ENCODE measurements at regions not wholly inside any gene's neighbourhood (a gene's known extent, or its start where the extent isn't known, plus 50 kb on each side); places are given as distances from the start of the nearest gene placed in this dataset.
A peak's percentile ranks its signal among the peaks of the same experiment; 100 is the strongest.

- WGBS, 2 donors, result 89 to 91% methylated on average over 7 of the region's 7 CpGs
- no peak for TF ChIP-seq CTCF (IDR thresholded peaks at IDR 0.05; ENCODE audit: control extremely low read depth, extremely low read depth)
Observed at GRCh38 chr12:115815924-115816323, 461.6 kb downstream of the MED13L start.

GRCh38 chr12:115813256-115813655, 464.2 kb downstream of the MED13L start:
- ATAC-seq (ENCODE audit: insufficient read depth, low FRiP score) (no peak), DNase-seq (no peak)
- no peak overlapping the region for H3K4me3 ChIP-seq
- peaks cover 0 to 32% (median 2%) of the 10 kb centered on the region in 5 donors for H3K4me1 ChIP-seq (ENCODE audit: control insufficient read depth in 5 of 5, insufficient read depth in 5 of 5, low read length in 5 of 5)
- WGBS, 2 donors, result 69 to 74% methylated on average over 2 of the region's 2 CpGs
- no peak for TF ChIP-seq CTCF (IDR thresholded peaks at IDR 0.05; ENCODE audit: control extremely low read depth, extremely low read depth)
- no peaks in the 10 kb centered on the region for H3K36me3 ChIP-seq (ENCODE audit: control insufficient read depth in 4 of 4, insufficient read depth in 4 of 4, low read length in 4 of 4)
- H3K9ac ChIP-seq (ENCODE audit: insufficient read depth in 1 of 2, low read length in 2 of 2), result no peak overlapping the region
- peaks cover 0 to 4% (median 2%) of the 10 kb centered on the region in 4 donors for H3K9me3 ChIP-seq (ENCODE audit: control insufficient read depth in 4 of 4, insufficient read depth in 3 of 4, low read length in 3 of 4)
- H3K27me3 ChIP-seq (ENCODE audit: control insufficient read depth in 3 of 3, insufficient read depth in 3 of 3, low read length in 2 of 3), result no peaks in the 10 kb centered on the region
- no peak overlapping the region for H3K27ac ChIP-seq (ENCODE audit: low read depth in 1 of 2, low read length in 1 of 2)

More at GRCh38 chr12:115815924-115816323, 461.6 kb downstream of the MED13L start:
- Histone ChIP-seq H3K4me1 (ENCODE audit: control insufficient read depth in 5 of 5, insufficient read depth in 5 of 5, low read length in 5 of 5) (peaks cover 0 to 28% (median 2%) of the 10 kb centered on the region in 5 donors), H3K4me3 (no peak overlapping the region), H3K36me3 (ENCODE audit: control insufficient read depth in 4 of 4, insufficient read depth in 4 of 4, low read length in 4 of 4) (no peaks in the 10 kb centered on the region), H3K27ac (ENCODE audit: low read depth in 1 of 2, low read length in 1 of 2) (no peak overlapping the region), H3K9me3 (ENCODE audit: control insufficient read depth in 4 of 4, insufficient read depth in 3 of 4, low read length in 3 of 4) (peaks cover 0 to 4% (median 2%) of the 10 kb centered on the region in 4 donors), H3K9ac (ENCODE audit: insufficient read depth in 1 of 2, low read length in 2 of 2) (no peak overlapping the region), H3K27me3 (ENCODE audit: control insufficient read depth in 3 of 3, insufficient read depth in 3 of 3, low read length in 2 of 3) (no peaks in the 10 kb centered on the region)
- no peak for DNase-seq
- ATAC-seq (ENCODE audit: insufficient read depth, low FRiP score), result no peak

GRCh38 chr12:115811929-115812328, 465.6 kb downstream of the MED13L start:
- Histone ChIP-seq H3K27ac (ENCODE audit: low read depth in 1 of 2, low read length in 1 of 2) (no peak overlapping the region), H3K4me1 (ENCODE audit: control insufficient read depth in 5 of 5, insufficient read depth in 5 of 5, low read length in 5 of 5) (peaks cover 0 to 19% (median 1%) of the 10 kb centered on the region in 5 donors), H3K27me3 (ENCODE audit: control insufficient read depth in 3 of 3, insufficient read depth in 3 of 3, low read length in 2 of 3) (no peaks in the 10 kb centered on the region), H3K36me3 (ENCODE audit: control insufficient read depth in 4 of 4, insufficient read depth in 4 of 4, low read length in 4 of 4) (no peaks in the 10 kb centered on the region), H3K9me3 (ENCODE audit: control insufficient read depth in 4 of 4, insufficient read depth in 3 of 4, low read length in 3 of 4) (peaks cover 0 to 4% (median 2%) of the 10 kb centered on the region in 4 donors), H3K9ac (ENCODE audit: insufficient read depth in 1 of 2, low read length in 2 of 2) (no peak overlapping the region), H3K4me3 (no peak overlapping the region)
- DNase-seq (no peak), ATAC-seq (ENCODE audit: insufficient read depth, low FRiP score) (no peak)
- WGBS, 2 donors, result 58 to 76% methylated on average over 1 of the region's 1 CpG
- TF ChIP-seq CTCF (IDR thresholded peaks at IDR 0.05; ENCODE audit: control extremely low read depth, extremely low read depth), result no peak

- Histone ChIP-seq H3K4me3 (no peak overlapping the region), H3K4me1 (ENCODE audit: control insufficient read depth in 5 of 5, insufficient read depth in 5 of 5, low read length in 5 of 5) (peaks cover 0 to 12% (median 0%) of the 10 kb centered on the region in 5 donors), H3K27me3 (ENCODE audit: control insufficient read depth in 3 of 3, insufficient read depth in 3 of 3, low read length in 2 of 3) (no peaks in the 10 kb centered on the region), H3K27ac (ENCODE audit: low read depth in 1 of 2, low read length in 1 of 2) (no peak overlapping the region), H3K9me3 (ENCODE audit: control insufficient read depth in 4 of 4, insufficient read depth in 3 of 4, low read length in 3 of 4) (peaks cover 0 to 4% (median 2%) of the 10 kb centered on the region in 4 donors), H3K36me3 (ENCODE audit: control insufficient read depth in 4 of 4, insufficient read depth in 4 of 4, low read length in 4 of 4) (no peaks in the 10 kb centered on the region), H3K9ac (ENCODE audit: insufficient read depth in 1 of 2, low read length in 2 of 2) (no peak overlapping the region)
- DNase-seq (peak; percentile 19 to 86 (median 84)), ATAC-seq (ENCODE audit: insufficient read depth, low FRiP score) (no peak)
- WGBS, 2 donors, result 42 to 65% methylated on average over 4 of the region's 4 CpGs
- no peak for TF ChIP-seq CTCF (IDR thresholded peaks at IDR 0.05; ENCODE audit: control extremely low read depth, extremely low read depth)
Observed at GRCh38 chr12:115811045-115811444, 466.4 kb downstream of the MED13L start.
